Astrocyte (in vitro differentiated cells and primary cell): ENCODE measurements at regions not wholly inside any gene's neighbourhood (a gene's known extent, or its start where the extent isn't known, plus 50 kb on each side); places are given as distances from the start of the nearest gene placed in this dataset.

Experiments used
- EZH2 ChIP-seq: IDR thresholded peaks from 2 replicates; pipeline ENCODE4 v1.6.1; 2012; ENCODE audit warnings: mild to moderate bottlenecking, low read length, inconsistent platforms; ENCODE audit not compliant: insufficient read depth
- TF ChIP-seq, protein P1 (sequence below): IDR thresholded peaks from 2 replicates; pipeline ENCODE4 v1.5.1; 2011; ENCODE audit warnings: low read depth, mild to moderate bottlenecking, inconsistent platforms, low read length, moderate library complexity; ENCODE audit not compliant: insufficient read depth

DNA sequence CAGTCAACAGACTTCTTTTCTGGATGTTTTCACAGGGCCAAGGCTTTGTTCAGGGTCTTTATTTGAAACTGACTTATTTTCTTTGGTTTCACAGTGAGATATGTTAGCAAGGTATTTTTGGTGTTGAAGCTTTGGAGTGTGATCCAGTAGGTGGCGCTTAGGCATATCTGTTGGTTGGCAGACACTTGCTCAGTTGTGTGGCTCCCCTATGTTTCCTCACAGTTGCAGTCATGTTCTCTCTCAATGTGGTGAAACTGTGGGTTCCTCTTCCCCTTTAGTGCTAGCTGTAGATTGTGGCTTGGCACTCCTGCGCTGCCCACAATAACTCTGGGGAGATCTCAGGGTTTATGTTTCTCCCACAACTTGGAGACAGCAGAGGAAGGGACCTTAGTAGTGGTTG is 460.8 kb downstream of the SLITRK2 start:
- TF ChIP-seq, protein P1, sequence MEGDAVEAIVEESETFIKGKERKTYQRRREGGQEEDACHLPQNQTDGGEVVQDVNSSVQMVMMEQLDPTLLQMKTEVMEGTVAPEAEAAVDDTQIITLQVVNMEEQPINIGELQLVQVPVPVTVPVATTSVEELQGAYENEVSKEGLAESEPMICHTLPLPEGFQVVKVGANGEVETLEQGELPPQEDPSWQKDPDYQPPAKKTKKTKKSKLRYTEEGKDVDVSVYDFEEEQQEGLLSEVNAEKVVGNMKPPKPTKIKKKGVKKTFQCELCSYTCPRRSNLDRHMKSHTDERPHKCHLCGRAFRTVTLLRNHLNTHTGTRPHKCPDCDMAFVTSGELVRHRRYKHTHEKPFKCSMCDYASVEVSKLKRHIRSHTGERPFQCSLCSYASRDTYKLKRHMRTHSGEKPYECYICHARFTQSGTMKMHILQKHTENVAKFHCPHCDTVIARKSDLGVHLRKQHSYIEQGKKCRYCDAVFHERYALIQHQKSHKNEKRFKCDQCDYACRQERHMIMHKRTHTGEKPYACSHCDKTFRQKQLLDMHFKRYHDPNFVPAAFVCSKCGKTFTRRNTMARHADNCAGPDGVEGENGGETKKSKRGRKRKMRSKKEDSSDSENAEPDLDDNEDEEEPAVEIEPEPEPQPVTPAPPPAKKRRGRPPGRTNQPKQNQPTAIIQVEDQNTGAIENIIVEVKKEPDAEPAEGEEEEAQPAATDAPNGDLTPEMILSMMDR: no peak
- no peak for TF ChIP-seq EZH2
